ENCODE measurements at regions not wholly inside any gene's neighbourhood (a gene's known extent, or its start where the extent isn't known, plus 50 kb on each side); places are given as distances from the start of the nearest gene placed in this dataset.

- Mint-ChIP-seq H3K36me3 (no peaks in the 10 kb centered on the region), H3K9me3 (no peaks in the 10 kb centered on the region), H3K27ac (no peak overlapping the region), H3K27me3 (ENCODE audit: low read depth) (no peaks in the 10 kb centered on the region), H3K4me1 (0 out of 2 replicates have a peak, but pooled peaks cover 9% of the 10 kb centered on the region), H3K4me3 (no peak overlapping the region)
- no peak for DNase-seq (ENCODE audit: low spot score)
- no peak for ATAC-seq
- POLR2A ChIA-PET = no interaction called here
- no peak for TF ChIP-seq CREM (CRISPR knock-in tag; IDR thresholded peaks at IDR 0.05)
- CTCF ChIA-PET = no interaction called here
These were observed 851.3 kb upstream of the MAN1A1 start for GRCh38 chr6:120200853-120201252.

GRCh38 chr6:120198033-120198432, 848.5 kb upstream of the MAN1A1 start:
- no peak for TF ChIP-seq CREB1 (CRISPR knock-in tag; IDR thresholded peaks at IDR 0.05)
- no peak for TF ChIP-seq ZNF532 (CRISPR knock-in tag; IDR thresholded peaks at IDR 0.05; ENCODE audit: borderline replicate concordance)
- TF ChIP-seq ZNF671 (CRISPR knock-in tag; IDR thresholded peaks at IDR 0.05) = no peak
- TF ChIP-seq HMGXB4 (CRISPR knock-in tag; IDR thresholded peaks at IDR 0.05) = no peak
- DNase-seq (ENCODE audit: low spot score) = no peak
- no peak for ATAC-seq
- Mint-ChIP-seq H3K9me3 (no peaks in the 10 kb centered on the region), H3K27me3 (ENCODE audit: low read depth) (no peaks in the 10 kb centered on the region), H3K36me3 (no peaks in the 10 kb centered on the region), H3K4me1 (peaks cover 31% of the 10 kb centered on the region), H3K4me3 (no peak overlapping the region), H3K27ac (no peak overlapping the region)
- ChIA-PET POLR2A (no interaction called here), CTCF (no interaction called here)

- no peak for TF ChIP-seq ZSCAN18 (CRISPR knock-in tag; IDR thresholded peaks at IDR 0.05)
- TF ChIP-seq KAT7 (CRISPR knock-in tag; IDR thresholded peaks at IDR 0.05; ENCODE audit: borderline replicate concordance) = no peak
- ATAC-seq (no peak), DNase-seq (ENCODE audit: low spot score) (no peak)
- Mint-ChIP-seq H3K4me1 (no peaks in the 10 kb centered on the region), H3K27ac (no peak overlapping the region), H3K9me3 (no peaks in the 10 kb centered on the region), H3K27me3 (ENCODE audit: low read depth) (no peaks in the 10 kb centered on the region), H3K36me3 (no peaks in the 10 kb centered on the region), H3K4me3 (no peak overlapping the region)
- POLR2A ChIA-PET = no interaction called here
- CTCF ChIA-PET = no interaction called here
These were observed 836.5 kb upstream of the MAN1A1 start for GRCh38 chr6:120186080-120186479.

- H3K27ac Mint-ChIP-seq = no peak overlapping the region
- POLR2A ChIA-PET = no interaction called here
- CTCF ChIA-PET = no interaction called here
- no peak overlapping the region for H3K4me3 Mint-ChIP-seq
- ATAC-seq (no peak), DNase-seq (ENCODE audit: low spot score) (no peak)
- no peak for TF ChIP-seq ZNF671 (CRISPR knock-in tag; IDR thresholded peaks at IDR 0.05)
- TF ChIP-seq CREM (CRISPR knock-in tag; IDR thresholded peaks at IDR 0.05) = no peak
- TF ChIP-seq TCF7 (CRISPR knock-in tag; IDR thresholded peaks at IDR 0.05; ENCODE audit: low read depth) = no peak
- no peak for TF ChIP-seq ZNF416 (CRISPR knock-in tag; IDR thresholded peaks at IDR 0.05)
- no peak for TF ChIP-seq ATF3 (CRISPR knock-in tag; conservative IDR thresholded peaks at IDR 0.05)
- no peak for TF ChIP-seq ZNF138 (CRISPR knock-in tag; conservative IDR thresholded peaks at IDR 0.05)
- TF ChIP-seq ZSCAN18 (CRISPR knock-in tag; IDR thresholded peaks at IDR 0.05) = no peak
- TF ChIP-seq FOXP4 (CRISPR knock-in tag; IDR thresholded peaks at IDR 0.05) = no peak
- H3K9me3 Mint-ChIP-seq = peaks cover 3% of the 10 kb centered on the region; the same call in 1 of the 2 replicates
- peaks cover 4% of the 10 kb centered on the region for H3K4me1 Mint-ChIP-seq
- no peaks in the 10 kb centered on the region for H3K27me3 Mint-ChIP-seq (ENCODE audit: low read depth)
- no peaks in the 10 kb centered on the region for H3K36me3 Mint-ChIP-seq
These were observed 823.7 kb upstream of the MAN1A1 start for GRCh38 chr6:120173250-120173649.
